Kidney (tissue), 13 donors: ENCODE measurements at regions not wholly inside any gene's neighbourhood (a gene's known extent, or its start where the extent isn't known, plus 50 kb on each side); places are given as distances from the start of the nearest gene placed in this dataset.

ENCODE experiments used
- DNase-seq, 5 donors: peaks; one replicate each; pipeline ENCODE4 v3.0.0-alpha.2; 2013 to 2020
- FAIRE-seq: peaks from 2 replicates; lab custom pipeline; 2012; peaks lifted over from hg19 to GRCh38; lab: Jason Lieb, UNC
- H3K27ac ChIP-seq, 2 donors: one replicate each; pipeline ENCODE4 v1.7.0; 2013; ENCODE audit warnings: low read depth in 2 of 2, low read length in 2 of 2, inconsistent platforms in 1 of 2
- H3K27me3 ChIP-seq: one replicate; pipeline ENCODE4 v1.7.1; 2013; ENCODE audit warnings: low read length, inconsistent platforms; ENCODE audit not compliant: control insufficient read depth, insufficient read depth
- H3K36me3 ChIP-seq, 3 donors: one replicate each; pipeline versions ENCODE4 v1.7.0 to v1.7.1; 2013; ENCODE audit warnings: low read length in 3 of 3, control low read depth in 1 of 3, inconsistent platforms in 1 of 3; ENCODE audit not compliant: insufficient read depth in 3 of 3, control insufficient read depth in 2 of 3
- H3K4me1 ChIP-seq, 3 donors: one replicate each; pipeline versions ENCODE4 v1.7.0 to v1.7.1; 2013; ENCODE audit warnings: low read length in 3 of 3, inconsistent platforms in 1 of 3, low read depth in 1 of 3; ENCODE audit not compliant: control insufficient read depth in 2 of 3, insufficient read depth in 2 of 3
- H3K4me3 ChIP-seq, 3 donors: one replicate each; pipeline versions ENCODE4 v1.7.0 to v1.8.1; 2013; ENCODE audit warnings: low read length in 3 of 3, control low read depth in 1 of 3, inconsistent platforms in 1 of 3
- H3K9ac ChIP-seq, 3 donors: one replicate each; pipeline versions ENCODE4 v1.7.0 to v1.7.1; 2013; ENCODE audit warnings: low read length in 3 of 3, control low read depth in 1 of 3, inconsistent platforms in 1 of 3
- H3K9me3 ChIP-seq, 3 donors: one replicate each; pipeline versions ENCODE4 v1.7.0 to v1.7.1; 2013; ENCODE audit warnings: low read length in 3 of 3, control low read depth in 1 of 3, inconsistent platforms in 1 of 3; ENCODE audit not compliant: control insufficient read depth in 2 of 3, insufficient read depth in 1 of 3
- intact Hi-C: fragments of 100-400 bp; cut with DNase I; formaldehyde crosslinking; loops from one replicate; pipeline ENCODE4 v1.11.1; 2022
- TF ChIP-seq, protein P1 (sequence below): IDR thresholded peaks from 3 replicates; pipeline ENCODE4 v1.5.1; 2012; ENCODE audit warnings: mild to moderate bottlenecking, moderate library complexity, borderline replicate concordance; ENCODE audit not compliant: insufficient read depth; ENCODE audit errors: extremely low read depth
- donor health status: control.
- donor health status: control.
- donor health status: control.
- donor health status: control.
- donor health status: control.
- donor health status: DM: yes; HTN: yes; CAD: no.
- donor health status: Normal renal cell carcinoma (clear cell type).

DNA sequence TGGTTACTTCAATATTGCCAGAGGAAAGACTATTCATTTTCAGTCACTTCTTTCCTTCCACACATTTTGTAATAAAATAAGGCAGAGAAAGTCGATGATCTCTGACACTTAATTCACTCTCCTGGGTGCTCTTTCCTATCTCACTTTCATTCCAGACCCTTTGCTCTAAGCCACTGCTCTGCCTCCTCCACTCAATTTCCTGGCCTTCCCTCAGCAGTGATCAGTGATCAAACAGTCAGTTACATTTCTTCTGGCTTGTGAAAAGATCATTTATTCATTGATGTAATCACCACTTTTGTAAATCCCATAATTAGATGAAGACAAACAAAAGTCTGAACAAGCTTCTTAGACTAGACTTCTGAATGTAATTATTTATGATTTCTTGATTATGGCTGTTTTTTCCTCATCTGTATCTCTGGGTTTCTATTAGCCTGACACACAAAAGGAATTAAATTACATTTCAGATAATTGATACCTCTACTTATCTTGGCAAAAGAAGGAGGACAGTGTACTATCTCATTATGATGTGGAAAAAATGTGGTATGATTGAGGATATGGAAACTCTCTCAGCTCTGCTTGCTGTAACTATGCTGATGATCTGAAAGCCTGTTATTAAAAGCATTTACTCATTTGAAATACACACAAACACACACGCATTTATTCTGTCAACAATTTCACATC, 1102.3 kb downstream of the GRM8 start:
- TF ChIP-seq, protein P1, sequence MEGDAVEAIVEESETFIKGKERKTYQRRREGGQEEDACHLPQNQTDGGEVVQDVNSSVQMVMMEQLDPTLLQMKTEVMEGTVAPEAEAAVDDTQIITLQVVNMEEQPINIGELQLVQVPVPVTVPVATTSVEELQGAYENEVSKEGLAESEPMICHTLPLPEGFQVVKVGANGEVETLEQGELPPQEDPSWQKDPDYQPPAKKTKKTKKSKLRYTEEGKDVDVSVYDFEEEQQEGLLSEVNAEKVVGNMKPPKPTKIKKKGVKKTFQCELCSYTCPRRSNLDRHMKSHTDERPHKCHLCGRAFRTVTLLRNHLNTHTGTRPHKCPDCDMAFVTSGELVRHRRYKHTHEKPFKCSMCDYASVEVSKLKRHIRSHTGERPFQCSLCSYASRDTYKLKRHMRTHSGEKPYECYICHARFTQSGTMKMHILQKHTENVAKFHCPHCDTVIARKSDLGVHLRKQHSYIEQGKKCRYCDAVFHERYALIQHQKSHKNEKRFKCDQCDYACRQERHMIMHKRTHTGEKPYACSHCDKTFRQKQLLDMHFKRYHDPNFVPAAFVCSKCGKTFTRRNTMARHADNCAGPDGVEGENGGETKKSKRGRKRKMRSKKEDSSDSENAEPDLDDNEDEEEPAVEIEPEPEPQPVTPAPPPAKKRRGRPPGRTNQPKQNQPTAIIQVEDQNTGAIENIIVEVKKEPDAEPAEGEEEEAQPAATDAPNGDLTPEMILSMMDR, result no peak
- FAIRE-seq, result no peak

DNA sequence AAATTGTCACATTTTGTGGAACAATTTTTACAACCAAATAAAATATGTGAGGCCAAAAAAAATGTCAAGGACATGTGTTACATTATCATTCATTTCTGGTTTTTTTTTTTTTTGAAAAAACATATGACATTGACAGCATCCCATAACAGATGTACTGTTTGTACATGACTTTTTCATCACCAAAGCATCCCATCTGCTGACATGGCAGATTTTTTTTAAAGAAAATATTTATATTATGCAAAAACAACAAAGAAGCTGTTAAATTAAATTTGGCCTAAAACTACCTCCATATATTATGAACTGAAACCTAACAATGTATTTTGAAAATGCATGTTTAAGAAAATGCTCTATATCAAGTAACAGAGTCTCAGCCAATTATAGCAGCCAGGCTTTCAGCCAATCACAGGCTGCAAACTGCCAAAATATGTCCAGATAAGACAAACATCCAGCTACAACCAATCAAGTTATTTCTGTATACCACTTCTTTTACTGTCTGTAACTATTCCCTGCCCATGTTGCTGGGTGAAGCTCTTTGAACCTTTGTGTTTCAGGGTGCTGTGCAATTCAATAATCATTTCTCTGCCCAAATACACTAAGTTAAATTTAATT, 1111.8 kb downstream of the GRM8 start:
- DNase-seq, result no peak
- no peaks in the 10 kb centered on the region for H3K36me3 ChIP-seq
- intact Hi-C loops, result no loop called here

More for the DNA sequence above, 1102.3 kb downstream of the GRM8 start:
- no peak overlapping the region for H3K4me3 ChIP-seq
- no peak overlapping the region for H3K27ac ChIP-seq
- no peaks in the 10 kb centered on the region for H3K27me3 ChIP-seq
- H3K36me3 ChIP-seq, result no peaks in the 10 kb centered on the region
- intact Hi-C loops, result no loop called here
- H3K4me1 ChIP-seq, result no peaks in the 10 kb centered on the region
- H3K9me3 ChIP-seq, result no peaks in the 10 kb centered on the region
- H3K9ac ChIP-seq, result no peak overlapping the region
- no peak for DNase-seq

DNA sequence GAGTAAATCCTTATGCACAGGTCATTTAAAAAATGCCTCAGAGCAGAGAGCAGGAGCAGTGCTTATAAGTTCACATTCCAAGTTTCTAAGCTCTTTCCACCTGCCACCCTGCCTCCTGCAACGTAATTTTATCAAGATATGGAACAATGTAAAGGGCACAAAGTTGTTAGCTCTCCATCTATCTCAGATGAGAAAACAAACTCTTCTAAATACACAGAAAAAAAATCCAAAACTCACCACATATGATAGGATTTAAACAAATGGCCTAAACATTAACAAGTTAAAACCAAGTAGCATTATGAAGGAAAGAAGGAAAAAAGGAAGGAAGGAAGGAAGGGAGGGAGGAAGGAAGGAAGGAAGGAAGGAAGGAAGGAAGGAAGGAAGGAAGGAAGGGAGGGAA, 1132.8 kb downstream of the GRM8 start:
- FAIRE-seq (no peak), DNase-seq (no peak)
- Histone ChIP-seq H3K36me3 (no peaks in the 10 kb centered on the region), H3K4me1 (no peaks in the 10 kb centered on the region), H3K9me3 (peaks cover 0 to 2% (median 0%) of the 10 kb centered on the region in 3 donors), H3K9ac (no peak overlapping the region), H3K27ac (no peak overlapping the region), H3K4me3 (no peak overlapping the region), H3K27me3 (no peaks in the 10 kb centered on the region)
- TF ChIP-seq, protein P1, result no peak
- intact Hi-C loops, result no loop called here

More for the DNA sequence above, 1111.8 kb downstream of the GRM8 start:
- Histone ChIP-seq H3K27ac (no peak overlapping the region), H3K9ac (no peak overlapping the region), H3K4me1 (no peaks in the 10 kb centered on the region), H3K27me3 (no peaks in the 10 kb centered on the region), H3K4me3 (no peak overlapping the region), H3K9me3 (no peaks in the 10 kb centered on the region)
- no peak for FAIRE-seq
- TF ChIP-seq, protein P1, result no peak
